ENCODE measurements at regions not wholly inside any gene's neighbourhood (a gene's known extent, or its start where the extent isn't known, plus 50 kb on each side); places are given as distances from the start of the nearest gene placed in this dataset.
"Not testable (repeated sequence)": the region's sequence is repeated elsewhere in the genome, so short reads cannot be mapped to it uniquely, and the experiment has no call there.

- Histone ChIP-seq H3K9me3 (ENCODE audit: severe bottlenecking) (no peaks in the 10 kb centered on the region), H3K27me3 (ENCODE audit: insufficient read depth, low read depth, severe bottlenecking) (peaks cover 56% of the 10 kb centered on the region), H3K36me3 (no peaks in the 10 kb centered on the region), H3K4me3 (ENCODE audit: low read depth, low read length) (no peak overlapping the region), H3K27ac (no peak overlapping the region)
- no peak for TF ChIP-seq CTCF (IDR thresholded peaks at IDR 0.05; ENCODE audit: low read depth, low read length)
- no peak for DNase-seq
These were observed 334.4 kb upstream of the SPRED2 start for GRCh38 chr2:65766768-65767267.

- H3K4me3 ChIP-seq (ENCODE audit: low read depth, low read length), result no peak overlapping the region
- no peaks in the 10 kb centered on the region for H3K36me3 ChIP-seq
- no peak overlapping the region for H3K27ac ChIP-seq
- peaks cover 57% of the 10 kb centered on the region for H3K27me3 ChIP-seq (ENCODE audit: insufficient read depth, low read depth, severe bottlenecking)
- no peak for TF ChIP-seq CTCF (IDR thresholded peaks at IDR 0.05; ENCODE audit: low read depth, low read length)
- DNase-seq, result no peak
- H3K9me3 ChIP-seq (ENCODE audit: severe bottlenecking), result no peaks in the 10 kb centered on the region
These were observed 333.0 kb upstream of the SPRED2 start for GRCh38 chr2:65765376-65765775.

- peaks cover 79% of the 10 kb centered on the region for H3K27me3 ChIP-seq (ENCODE audit: insufficient read depth, low read depth, severe bottlenecking)
- H3K27ac ChIP-seq, result no peak overlapping the region
- H3K4me3 ChIP-seq (ENCODE audit: low read depth, low read length), result no peak overlapping the region
- no peaks in the 10 kb centered on the region for H3K36me3 ChIP-seq
- TF ChIP-seq CTCF (IDR thresholded peaks at IDR 0.05; ENCODE audit: low read depth, low read length), result no peak
- no peak for DNase-seq
- H3K9me3 ChIP-seq (ENCODE audit: severe bottlenecking), result no peaks in the 10 kb centered on the region
These were observed 329.7 kb upstream of the SPRED2 start for GRCh38 chr2:65762068-65762467.

- TF ChIP-seq CTCF (IDR thresholded peaks at IDR 0.05; ENCODE audit: low read depth, low read length), result no peak
- no peak overlapping the region for H3K4me3 ChIP-seq (ENCODE audit: low read depth, low read length)
These were observed 321.8 kb upstream of the SPRED2 start for GRCh38 chr2:65754219-65754618.

GRCh38 chr2:65751408-65751807 lies 319.0 kb upstream of the SPRED2 start:
- no peak overlapping the region for H3K4me3 ChIP-seq (ENCODE audit: low read depth, low read length)
- H3K9me3 ChIP-seq (ENCODE audit: severe bottlenecking), result no peaks in the 10 kb centered on the region
- TF ChIP-seq CTCF (IDR thresholded peaks at IDR 0.05; ENCODE audit: low read depth, low read length), result no peak
- no peak overlapping the region for H3K27ac ChIP-seq
- no peak for DNase-seq
- H3K27me3 ChIP-seq (ENCODE audit: insufficient read depth, low read depth, severe bottlenecking), result peaks cover 77% of the 10 kb centered on the region
- H3K36me3 ChIP-seq, result no peaks in the 10 kb centered on the region

More at GRCh38 chr2:65754219-65754618, 321.8 kb upstream of the SPRED2 start:
- Histone ChIP-seq H3K9me3 (ENCODE audit: severe bottlenecking) (no peaks in the 10 kb centered on the region), H3K27me3 (ENCODE audit: insufficient read depth, low read depth, severe bottlenecking) (peaks cover 73% of the 10 kb centered on the region), H3K27ac (no peak overlapping the region), H3K36me3 (no peaks in the 10 kb centered on the region)
- no peak for DNase-seq

GRCh38 chr2:65749545-65749944 lies 317.1 kb upstream of the SPRED2 start:
- no peak overlapping the region for H3K27ac ChIP-seq
- TF ChIP-seq CTCF (IDR thresholded peaks at IDR 0.05; ENCODE audit: low read depth, low read length), result no peak
- DNase-seq, result no peak

GRCh38 chr2:65747875-65748274 lies 315.5 kb upstream of the SPRED2 start:
- H3K27ac ChIP-seq; DNase-seq; H3K9me3 ChIP-seq (ENCODE audit: severe bottlenecking); H3K36me3 ChIP-seq; H3K4me3 ChIP-seq (ENCODE audit: low read depth, low read length): not testable (repeated sequence)
- peaks cover 97% of the 10 kb centered on the region for H3K27me3 ChIP-seq (ENCODE audit: insufficient read depth, low read depth, severe bottlenecking)

More at GRCh38 chr2:65749545-65749944, 317.1 kb upstream of the SPRED2 start:
- peaks cover 86% of the 10 kb centered on the region for H3K27me3 ChIP-seq (ENCODE audit: insufficient read depth, low read depth, severe bottlenecking)
- no peak overlapping the region for H3K4me3 ChIP-seq (ENCODE audit: low read depth, low read length)
- H3K36me3 ChIP-seq, result no peaks in the 10 kb centered on the region
- H3K9me3 ChIP-seq (ENCODE audit: severe bottlenecking), result no peaks in the 10 kb centered on the region

Measured in WERI-Rb-1 (cell line).